ENCODE measurements at regions not wholly inside any gene's neighbourhood (a gene's known extent, or its start where the extent isn't known, plus 50 kb on each side); places are given as distances from the start of the nearest gene placed in this dataset.
"Not testable (repeated sequence)": the region's sequence is repeated elsewhere in the genome, so short reads cannot be mapped to it uniquely, and the experiment has no call there.

DNA sequence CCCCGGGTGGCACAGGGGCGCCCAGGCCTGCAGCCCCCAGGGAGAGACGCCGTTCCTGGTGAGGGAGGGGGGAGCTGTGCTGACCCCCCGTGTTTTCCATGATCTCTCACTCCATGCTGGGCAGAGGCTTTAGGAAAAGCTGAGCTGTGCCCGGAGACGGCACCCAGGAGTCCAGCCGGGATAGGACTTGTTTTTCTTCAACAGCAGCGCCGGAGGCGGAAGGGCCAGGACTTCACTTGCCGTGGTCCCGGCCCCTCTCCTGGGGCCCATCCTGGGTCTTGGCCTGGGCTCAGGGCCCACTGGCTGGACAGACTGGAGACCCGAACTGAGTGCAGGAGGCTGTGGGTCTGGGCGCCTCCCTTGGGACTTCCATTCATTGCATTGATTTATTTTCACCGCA, 176.8 kb upstream of the ZNF469 start:
- ATAC-seq (replicated peaks; ENCODE audit: extremely low read depth, poor library complexity, severe bottlenecking); H3K9me3 Mint-ChIP-seq; DNase-seq (ENCODE audit: low spot score in 2 of 2); H3K27ac Mint-ChIP-seq (ENCODE audit: low read depth); H3K4me1 Mint-ChIP-seq; H3K36me3 Mint-ChIP-seq (ENCODE audit: insufficient read depth); H3K4me3 Mint-ChIP-seq; H3K27me3 Mint-ChIP-seq: not testable (repeated sequence)

DNA sequence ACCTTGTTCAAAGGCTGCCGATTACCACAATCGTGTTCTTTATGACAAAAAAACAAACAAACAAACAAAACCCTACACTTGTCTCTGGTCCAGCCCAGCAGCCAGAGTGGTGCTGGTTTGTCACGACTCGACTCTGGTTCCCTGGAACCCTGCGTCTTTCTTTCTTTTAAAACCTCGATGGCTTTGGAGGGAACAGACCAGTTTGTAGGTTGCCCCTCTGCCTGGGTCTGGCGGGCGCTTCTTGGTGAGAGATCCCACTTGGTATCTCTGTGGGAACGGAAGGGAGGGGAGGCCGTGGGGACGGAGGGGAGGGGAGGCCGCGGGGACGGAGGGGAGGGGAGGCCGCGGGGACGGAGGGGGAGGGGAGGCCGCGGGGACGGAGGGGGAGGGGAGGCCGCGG, 176.2 kb upstream of the ZNF469 start:
- not testable (repeated sequence) for H3K36me3 Mint-ChIP-seq (ENCODE audit: insufficient read depth); H3K4me1 Mint-ChIP-seq; H3K27ac Mint-ChIP-seq (ENCODE audit: low read depth); DNase-seq (ENCODE audit: low spot score in 2 of 2); H3K27me3 Mint-ChIP-seq; H3K9me3 Mint-ChIP-seq; H3K4me3 Mint-ChIP-seq; ATAC-seq (replicated peaks; ENCODE audit: extremely low read depth, poor library complexity, severe bottlenecking)

DNA sequence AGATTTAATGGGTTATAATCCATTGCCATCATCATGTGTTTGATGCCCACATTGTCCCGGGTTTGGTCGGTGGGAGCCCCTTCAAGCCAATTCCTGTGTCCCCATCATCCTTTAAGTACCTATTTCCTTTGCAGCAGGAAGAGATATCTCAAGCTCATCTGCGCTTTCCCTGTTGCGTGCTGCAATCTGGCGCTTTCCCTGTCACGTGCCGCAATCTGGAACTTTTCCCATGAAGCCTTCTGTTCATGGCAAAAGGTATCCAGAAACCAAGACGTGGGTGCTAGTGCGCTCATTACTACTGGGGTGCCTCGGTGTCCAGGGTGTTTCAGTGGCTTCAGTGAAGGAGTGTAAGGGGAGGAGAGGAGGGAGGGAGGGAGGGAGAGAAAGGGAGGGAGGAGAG, 174.6 kb upstream of the ZNF469 start:
- H3K27ac Mint-ChIP-seq (ENCODE audit: low read depth): no peak overlapping the region
- H3K4me3 Mint-ChIP-seq: no peak overlapping the region
- DNase-seq (ENCODE audit: low spot score in 2 of 2) (no peak), ATAC-seq (replicated peaks; ENCODE audit: extremely low read depth, poor library complexity, severe bottlenecking) (no peak)
- no peaks in the 10 kb centered on the region for H3K9me3 Mint-ChIP-seq
- H3K36me3 Mint-ChIP-seq (ENCODE audit: insufficient read depth): no peaks in the 10 kb centered on the region
- peaks cover 2% of the 10 kb centered on the region for H3K27me3 Mint-ChIP-seq
- no peaks in the 10 kb centered on the region for H3K4me1 Mint-ChIP-seq

DNA sequence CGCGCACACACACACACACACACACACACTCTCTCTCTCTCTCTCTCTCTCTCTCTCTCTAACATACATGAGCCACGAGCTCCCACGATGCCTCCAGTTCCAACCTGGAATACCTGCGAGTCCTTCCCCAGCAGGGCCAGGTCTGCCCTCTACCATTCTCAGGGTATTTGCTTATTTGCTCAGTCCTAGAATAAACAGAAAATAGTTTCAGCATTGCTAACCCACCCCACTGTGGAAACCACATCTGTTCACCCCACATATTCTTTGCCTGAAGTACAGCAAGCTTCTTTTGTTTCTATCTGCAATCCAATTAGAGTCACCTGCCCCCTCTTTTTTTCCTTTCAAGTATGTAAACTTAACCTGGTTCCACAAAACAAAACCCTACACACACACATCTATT, 174.0 kb upstream of the ZNF469 start:
- not testable (repeated sequence) for H3K27ac Mint-ChIP-seq (ENCODE audit: low read depth); H3K36me3 Mint-ChIP-seq (ENCODE audit: insufficient read depth); H3K4me1 Mint-ChIP-seq; H3K4me3 Mint-ChIP-seq; H3K9me3 Mint-ChIP-seq; H3K27me3 Mint-ChIP-seq; DNase-seq (ENCODE audit: low spot score in 2 of 2); ATAC-seq (replicated peaks; ENCODE audit: extremely low read depth, poor library complexity, severe bottlenecking)

DNA sequence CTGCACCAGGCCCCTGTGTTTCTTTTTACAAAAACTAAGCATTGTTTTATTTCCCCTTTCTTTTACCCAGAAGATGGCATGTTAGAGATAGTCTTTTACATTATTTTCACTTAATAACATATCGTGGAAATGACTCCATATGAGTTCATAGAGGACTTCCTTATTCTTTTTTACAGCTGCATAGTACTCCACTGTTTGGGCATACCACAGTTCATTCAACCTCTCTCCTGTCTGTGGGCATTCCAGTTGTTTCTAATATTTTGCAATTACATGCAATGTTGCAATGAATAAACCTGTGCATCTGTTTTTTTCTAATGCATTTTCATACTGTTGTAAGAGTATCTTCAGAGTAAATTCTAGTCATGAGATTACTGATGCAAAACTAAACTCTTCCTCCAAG, 173.2 kb upstream of the ZNF469 start:
- not testable (repeated sequence) for ATAC-seq (replicated peaks; ENCODE audit: extremely low read depth, poor library complexity, severe bottlenecking); H3K4me1 Mint-ChIP-seq; DNase-seq (ENCODE audit: low spot score in 2 of 2); H3K9me3 Mint-ChIP-seq; H3K36me3 Mint-ChIP-seq (ENCODE audit: insufficient read depth); H3K27ac Mint-ChIP-seq (ENCODE audit: low read depth); H3K27me3 Mint-ChIP-seq; H3K4me3 Mint-ChIP-seq

DNA sequence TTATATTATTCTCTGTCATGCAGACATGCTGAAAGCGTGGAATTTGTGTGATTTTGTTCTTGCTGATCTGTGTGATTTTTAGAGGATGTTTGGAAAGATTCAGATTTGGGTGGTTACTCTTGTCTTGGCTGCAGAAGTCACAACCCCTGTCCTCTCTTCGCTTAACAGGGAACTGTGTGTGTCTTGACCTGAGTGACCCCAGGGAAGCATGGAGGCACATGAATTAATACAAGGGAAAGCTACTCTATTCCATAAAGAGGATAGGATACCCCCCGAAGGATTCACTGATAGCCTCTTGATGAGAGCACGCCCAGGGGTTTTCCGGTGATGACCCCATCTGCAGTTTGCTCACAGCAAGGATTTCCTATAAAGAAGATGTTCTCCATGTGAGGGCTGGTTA, 168.8 kb upstream of the ZNF469 start:
- not testable (repeated sequence) for H3K4me3 Mint-ChIP-seq; H3K4me1 Mint-ChIP-seq; ATAC-seq (replicated peaks; ENCODE audit: extremely low read depth, poor library complexity, severe bottlenecking); H3K27ac Mint-ChIP-seq (ENCODE audit: low read depth); DNase-seq (ENCODE audit: low spot score in 2 of 2); H3K36me3 Mint-ChIP-seq (ENCODE audit: insufficient read depth); H3K9me3 Mint-ChIP-seq
- H3K27me3 Mint-ChIP-seq: peaks cover 18% of the 10 kb centered on the region

DNA sequence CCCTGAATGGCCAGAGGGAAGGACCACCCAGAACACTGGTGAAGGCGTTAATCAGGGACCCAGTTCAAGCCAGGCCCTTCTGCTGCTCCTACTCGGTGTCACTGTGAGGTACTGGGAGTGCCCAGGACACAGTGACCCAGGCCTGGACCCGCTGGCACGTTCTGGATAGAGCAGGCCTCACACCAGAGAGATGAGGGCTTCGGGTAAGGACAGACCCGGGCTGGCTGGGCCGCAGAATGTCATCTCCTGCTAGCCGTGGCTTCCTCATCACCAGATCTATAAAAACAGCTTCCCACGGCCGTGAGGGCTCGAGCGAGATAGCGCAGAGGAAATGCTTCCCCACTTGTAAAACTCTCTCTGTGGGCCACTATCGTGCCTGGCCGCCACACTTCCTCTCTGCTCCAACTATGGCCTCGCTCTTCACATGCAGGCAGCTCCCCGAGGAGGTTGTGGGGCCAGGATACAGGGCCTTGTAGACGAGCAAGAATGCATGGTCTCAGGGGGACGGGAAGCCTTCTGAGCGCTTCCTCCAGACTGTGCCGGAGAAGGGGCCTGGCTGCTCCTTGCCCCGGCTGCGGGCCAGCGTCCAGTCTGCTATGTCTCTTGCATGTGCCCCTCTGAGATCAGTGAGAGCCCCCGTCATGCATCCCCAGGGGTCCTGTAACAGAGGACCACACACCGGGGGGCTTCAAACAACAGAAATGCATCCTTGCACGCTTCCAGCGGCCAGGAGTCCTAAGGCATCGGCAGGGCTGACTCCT, 161.6 kb upstream of the ZNF469 start:
- not testable (repeated sequence) for H3K4me3 Mint-ChIP-seq; H3K4me1 Mint-ChIP-seq; H3K9me3 Mint-ChIP-seq; H3K36me3 Mint-ChIP-seq (ENCODE audit: insufficient read depth); DNase-seq (ENCODE audit: low spot score in 2 of 2); ATAC-seq (replicated peaks; ENCODE audit: extremely low read depth, poor library complexity, severe bottlenecking)
- peak overlapping the region; percentile 83 for H3K27ac Mint-ChIP-seq (ENCODE audit: low read depth)
- peaks cover 47% of the 10 kb centered on the region for H3K27me3 Mint-ChIP-seq

DNA sequence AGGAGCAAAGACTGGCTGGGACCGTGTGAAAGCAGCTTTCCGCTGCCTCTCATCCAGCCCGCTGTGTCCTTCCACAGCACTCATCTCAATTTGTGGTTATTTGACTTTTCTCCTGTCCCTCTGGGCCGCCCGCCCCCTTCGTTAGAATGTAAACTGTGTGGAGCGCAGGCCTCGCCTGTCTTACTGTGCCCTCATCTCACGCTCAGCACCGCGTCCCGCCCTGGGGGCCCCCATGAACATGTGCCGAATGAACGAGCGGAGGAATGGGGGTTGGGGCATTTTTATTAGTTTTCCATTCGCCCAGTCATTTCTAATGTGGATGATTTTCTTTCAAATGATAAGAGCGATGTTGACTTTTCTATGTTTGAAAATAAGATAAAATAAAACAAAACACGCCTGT, 159.1 kb upstream of the ZNF469 start:
- H3K27me3 Mint-ChIP-seq: peaks cover 58% of the 10 kb centered on the region
- not testable (repeated sequence) for ATAC-seq (replicated peaks; ENCODE audit: extremely low read depth, poor library complexity, severe bottlenecking); H3K4me1 Mint-ChIP-seq; H3K9me3 Mint-ChIP-seq; DNase-seq (ENCODE audit: low spot score in 2 of 2); H3K36me3 Mint-ChIP-seq (ENCODE audit: insufficient read depth); H3K4me3 Mint-ChIP-seq; H3K27ac Mint-ChIP-seq (ENCODE audit: low read depth)

DNA sequence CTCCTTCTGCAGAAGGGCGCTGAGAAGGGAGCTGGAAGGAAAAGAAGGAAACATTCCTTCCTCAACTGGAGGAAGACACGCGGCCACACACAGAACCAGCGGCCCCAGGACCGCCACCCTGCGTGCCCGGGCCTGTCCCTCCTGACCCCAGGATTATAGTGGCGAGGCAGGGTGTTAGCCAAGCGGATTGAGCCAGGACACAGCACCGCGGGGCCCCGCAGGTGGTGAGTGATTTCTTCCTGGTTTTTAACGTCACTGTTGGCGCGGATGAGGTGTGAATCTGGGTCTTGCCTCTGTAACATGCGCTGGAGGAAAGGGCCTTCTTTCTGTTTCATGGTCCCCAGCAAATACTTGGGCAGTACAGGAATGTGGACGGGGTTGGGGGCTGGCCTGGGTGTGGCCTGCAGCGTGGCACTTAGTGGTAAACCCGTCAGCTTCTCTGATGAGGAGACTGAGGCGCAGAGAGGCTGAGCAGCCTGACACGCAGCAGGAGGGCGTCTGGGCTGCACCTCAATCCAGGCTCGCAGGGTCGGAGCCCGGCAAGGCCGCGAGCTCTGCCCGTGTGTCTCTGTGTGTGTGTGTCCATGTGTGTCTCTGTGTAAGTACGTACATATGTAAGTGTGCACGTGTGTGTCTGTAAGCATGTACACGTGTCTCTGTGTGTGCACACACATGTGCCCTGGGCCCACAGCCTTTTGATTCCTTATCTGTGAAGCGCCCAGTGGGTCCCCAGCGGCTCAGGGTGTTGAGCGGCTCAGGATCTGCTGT, 158.4 kb upstream of the ZNF469 start:
- not testable (repeated sequence) for H3K27ac Mint-ChIP-seq (ENCODE audit: low read depth); ATAC-seq (replicated peaks; ENCODE audit: extremely low read depth, poor library complexity, severe bottlenecking); H3K4me3 Mint-ChIP-seq; H3K9me3 Mint-ChIP-seq; H3K36me3 Mint-ChIP-seq (ENCODE audit: insufficient read depth); H3K4me1 Mint-ChIP-seq; DNase-seq (ENCODE audit: low spot score in 2 of 2)
- peaks cover 58% of the 10 kb centered on the region for H3K27me3 Mint-ChIP-seq

DNA sequence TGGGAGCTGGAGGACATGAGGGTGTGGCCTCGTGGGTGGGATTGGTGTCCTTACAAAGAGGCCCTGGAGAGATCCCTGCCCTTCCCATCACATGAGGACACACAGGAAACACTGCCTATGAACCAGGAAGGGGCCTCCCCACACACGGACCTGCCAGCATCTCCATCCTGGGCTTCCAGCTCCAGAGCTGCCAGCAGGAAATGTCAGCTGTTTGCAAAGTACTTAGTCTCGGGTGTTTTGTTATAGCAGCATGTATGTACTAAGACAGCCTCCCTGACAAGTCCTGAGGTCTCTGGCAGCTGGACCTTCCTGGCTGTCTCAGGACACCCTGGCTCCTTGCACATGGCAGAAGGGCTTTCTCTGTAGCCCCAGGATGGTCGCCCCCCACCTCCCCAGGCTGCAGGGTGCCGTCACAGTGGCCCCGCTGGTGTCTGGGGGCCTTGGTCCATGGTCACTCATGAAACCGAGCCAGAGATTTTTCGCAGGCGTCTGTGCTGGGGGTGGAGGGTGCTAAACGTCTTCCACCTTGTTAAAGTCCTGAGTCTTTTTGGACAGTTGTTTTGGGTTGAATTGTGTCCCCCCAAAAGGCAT, 157.0 kb upstream of the ZNF469 start:
- peaks cover 44% of the 10 kb centered on the region for H3K27me3 Mint-ChIP-seq
- H3K4me3 Mint-ChIP-seq; H3K27ac Mint-ChIP-seq (ENCODE audit: low read depth); H3K9me3 Mint-ChIP-seq; ATAC-seq (replicated peaks; ENCODE audit: extremely low read depth, poor library complexity, severe bottlenecking); DNase-seq (ENCODE audit: low spot score in 2 of 2); H3K36me3 Mint-ChIP-seq (ENCODE audit: insufficient read depth); H3K4me1 Mint-ChIP-seq: not testable (repeated sequence)

DNA sequence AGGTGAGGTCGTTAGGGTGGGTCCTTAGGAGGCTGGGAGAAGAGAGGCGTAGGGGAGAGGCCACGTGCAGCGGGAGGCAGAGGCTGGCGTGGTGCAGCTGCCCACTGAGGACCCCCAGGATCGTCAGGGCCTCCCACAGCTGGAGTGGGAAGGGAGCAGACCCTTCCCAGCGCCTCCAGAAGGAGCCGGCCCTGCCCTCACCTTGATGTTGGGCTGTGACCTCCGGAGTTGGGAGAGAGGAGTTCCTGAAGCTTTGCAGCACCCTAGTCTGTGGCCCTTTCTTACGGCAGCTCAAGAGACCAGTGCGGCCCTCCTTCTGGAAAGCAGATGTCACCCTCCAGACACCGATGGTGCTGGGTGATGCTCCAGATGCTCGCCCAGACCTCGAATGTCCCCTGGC, 156.5 kb upstream of the ZNF469 start:
- not testable (repeated sequence) for H3K9me3 Mint-ChIP-seq; DNase-seq (ENCODE audit: low spot score in 2 of 2); H3K4me3 Mint-ChIP-seq; H3K4me1 Mint-ChIP-seq; H3K36me3 Mint-ChIP-seq (ENCODE audit: insufficient read depth); H3K27ac Mint-ChIP-seq (ENCODE audit: low read depth); ATAC-seq (replicated peaks; ENCODE audit: extremely low read depth, poor library complexity, severe bottlenecking)
- H3K27me3 Mint-ChIP-seq: peaks cover 38% of the 10 kb centered on the region

DNA sequence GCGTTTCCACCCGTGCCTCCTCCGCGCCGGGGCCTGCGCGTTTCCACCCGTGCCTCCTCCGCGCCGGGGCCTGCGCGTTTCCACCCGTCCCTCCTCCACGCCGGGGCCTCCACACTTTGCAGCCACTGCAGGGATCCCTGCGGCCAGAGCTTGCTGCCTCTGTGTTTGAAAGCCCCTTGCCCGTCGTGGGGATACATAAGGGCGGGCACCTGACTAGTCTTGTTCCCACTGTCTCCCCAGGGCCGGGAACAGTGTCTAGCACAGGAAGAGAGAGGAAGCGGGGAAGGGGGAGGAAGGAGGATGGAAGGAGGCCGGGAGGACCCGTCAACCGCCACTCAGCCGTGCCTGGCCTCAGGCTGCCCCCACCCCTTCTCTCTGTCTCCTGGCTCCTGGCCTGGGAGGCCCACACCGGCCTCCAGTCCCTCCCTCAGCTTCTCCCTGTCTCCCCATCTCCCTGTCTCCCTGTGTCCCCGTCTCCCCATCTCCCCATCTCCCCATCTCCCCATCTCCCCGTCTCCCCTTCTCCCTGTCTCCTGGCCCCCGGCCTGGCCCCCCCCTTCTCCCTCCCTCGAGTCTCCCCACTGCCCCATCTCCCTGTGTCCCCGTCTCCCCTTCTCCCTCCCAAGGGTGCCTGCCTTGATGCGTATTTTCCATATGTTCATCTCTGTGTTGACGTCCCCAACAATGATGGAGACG, 155.6 kb upstream of the ZNF469 start:
- H3K27ac Mint-ChIP-seq (ENCODE audit: low read depth); ATAC-seq (replicated peaks; ENCODE audit: extremely low read depth, poor library complexity, severe bottlenecking); H3K36me3 Mint-ChIP-seq (ENCODE audit: insufficient read depth); DNase-seq (ENCODE audit: low spot score in 2 of 2); H3K4me1 Mint-ChIP-seq; H3K9me3 Mint-ChIP-seq; H3K4me3 Mint-ChIP-seq: not testable (repeated sequence)
- H3K27me3 Mint-ChIP-seq: peaks cover 30% of the 10 kb centered on the region

All from central memory CD8-positive, alpha-beta T cell (primary cell).